PC-3 (cell line): ENCODE measurements at regions not wholly inside any gene's neighbourhood (a gene's known extent, or its start where the extent isn't known, plus 50 kb on each side); places are given as distances from the start of the nearest gene placed in this dataset.

Source experiments
- ATAC-seq: fragments of 200-7000 bp; cut with Tn5 transposase; 2 replicates; pipeline ENCODE4 v1.9.1; 2020; ENCODE audit warnings: mild to moderate bottlenecking, moderate library complexity
- BruUV-seq: library from RNA; stranded (reverse); fragments of 400-500 nt; replicated peaks from 2 replicates; lab custom pipeline; 2021; lab: Mats Ljungman, UMichigan
- CTCF ChIA-PET: fragments of 300-600 bp; sonication (Branson Sonifier 250); formaldehyde crosslinking; loops from one replicate; lab custom pipeline; 2022; ENCODE audit warnings: antibody characterized with exemption; lab: Charles Lee
- POLR2A ChIA-PET: fragments of 300-600 bp; sonication (Branson Sonifier 250); formaldehyde crosslinking; loops from one replicate; lab custom pipeline; 2022; ENCODE audit warnings: antibody characterized with exemption; ENCODE audit not compliant: unreplicated experiment; lab: Charles Lee
- DNase-seq: peaks from one replicate; pipeline ENCODE4 v3.0.0-alpha.2; 2015
- H2AFZ ChIP-seq: fragments of 300-600 bp; sonication (generic); 2 replicates; pipeline ENCODE4 v1.6.0; 2016; ENCODE audit warnings: antibody characterized with exemption, low read length
- H3F3A ChIP-seq: fragments of 300-600 bp; sonication (generic); one replicate; pipeline ENCODE4 v1.6.0; 2017; ENCODE audit warnings: antibody characterized with exemption, low read length, control low read depth, mild to moderate bottlenecking; ENCODE audit not compliant: unreplicated experiment
- H3K27ac ChIP-seq: fragments of 300-600 bp; sonication (generic); 2 replicates; pipeline ENCODE4 v1.5.1; 2016; ENCODE audit warnings: mild to moderate bottlenecking, low read length
- H3K27me3 ChIP-seq: fragments of 300-600 bp; sonication (generic); 2 replicates; pipeline ENCODE4 v1.6.1; 2016; ENCODE audit warnings: low read length, mixed read lengths
- H3K36me3 ChIP-seq: fragments of 300-600 bp; sonication (generic); 2 replicates; pipeline ENCODE4 v1.6.1; 2016; ENCODE audit warnings: low read depth, mixed run types, low read length, mixed read lengths
- H3K4me1 ChIP-seq: fragments of 300-600 bp; sonication (generic); 2 replicates; pipeline ENCODE4 v1.5.1; 2016; ENCODE audit warnings: low read length; ENCODE audit not compliant: insufficient read depth
- H3K4me2 ChIP-seq: fragments of 300-600 bp; sonication (generic); 2 replicates; pipeline ENCODE4 v1.6.0; 2016; ENCODE audit warnings: low read length
- H3K4me3 ChIP-seq: fragments of 300-600 bp; sonication (generic); 2 replicates; pipeline ENCODE4 v1.5.1; 2016; ENCODE audit warnings: mild to moderate bottlenecking, low read length, mixed read lengths
- H3K79me2 ChIP-seq: fragments of 300-600 bp; sonication (generic); 2 replicates; pipeline ENCODE4 v1.6.1; 2017; ENCODE audit warnings: low read length, mixed read lengths
- H3K9ac ChIP-seq: fragments of 300-600 bp; sonication (generic); 2 replicates; pipeline ENCODE4 v1.6.0; 2016; ENCODE audit warnings: mild to moderate bottlenecking, low read length
- H3K9me2 ChIP-seq: fragments of 300-600 bp; sonication (generic); replicated peaks from 2 replicates; pipeline ENCODE4 v1.6.1; 2016; ENCODE audit warnings: mixed run types, low read length, mixed read lengths
- H3K9me3 ChIP-seq: fragments of 300-600 bp; sonication (generic); 2 replicates; pipeline ENCODE4 v1.6.1; 2016; ENCODE audit warnings: low read length, mixed read lengths
- H4K20me1 ChIP-seq: fragments of 300-600 bp; sonication (generic); 2 replicates; pipeline ENCODE4 v1.6.1; 2016; ENCODE audit warnings: low read length, mixed read lengths
- EZH2 ChIP-seq: fragments of 300-600 bp; sonication (generic); IDR thresholded peaks from one replicate; pipeline ENCODE4 v1.6.1; 2017; ENCODE audit warnings: antibody characterized with exemption, mild to moderate bottlenecking, low read length; ENCODE audit not compliant: unreplicated experiment
- EZH2phosphoT487 ChIP-seq: fragments of 300-600 bp; sonication (generic); IDR thresholded peaks from 2 replicates; pipeline ENCODE4 v1.6.1; 2018; ENCODE audit warnings: mild to moderate bottlenecking, antibody characterized with exemption, low read length, borderline replicate concordance
- intact Hi-C: fragments of 100-400 bp; cut with micrococcal nuclease; formaldehyde crosslinking; loops from 2 replicates; pipeline ENCODE4 v1.9.0; 2023
- TF ChIP-seq, protein P1 (sequence below): fragments of 300-600 bp; sonication (generic); conservative IDR thresholded peaks from 2 replicates; pipeline ENCODE4 v1.5.1; 2017; ENCODE audit warnings: antibody characterized with exemption, low read depth, mild to moderate bottlenecking, low read length

DNA sequence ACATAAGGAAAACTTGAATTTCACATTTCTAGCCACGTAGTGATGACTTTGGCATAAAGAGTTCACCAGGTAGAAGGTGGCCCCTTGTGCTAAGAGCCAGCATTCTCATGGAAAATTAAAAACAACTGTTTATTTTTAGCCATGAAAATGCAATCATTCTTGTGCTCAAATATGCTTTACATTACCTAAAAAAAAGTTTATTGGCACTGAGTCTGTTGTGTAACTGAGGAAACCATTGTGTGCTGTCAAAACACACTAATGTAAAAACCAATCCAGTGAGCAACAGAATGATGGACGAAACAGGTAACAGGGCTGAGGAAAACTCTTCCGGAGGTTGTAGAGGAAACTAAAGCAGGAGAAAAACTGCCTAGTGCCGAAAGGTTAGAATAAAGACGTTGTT is 287.0 kb upstream of the TMC3 start:
- intact Hi-C loops: no loop called here
- no peaks in the 10 kb centered on the region for H3F3A ChIP-seq
- ATAC-seq: no peak
- ChIA-PET CTCF (no interaction called here), POLR2A (no interaction called here)
- no peak overlapping the region for H3K27ac ChIP-seq
- no peaks in the 10 kb centered on the region for H3K4me1 ChIP-seq
- H3K27me3 ChIP-seq: no peaks in the 10 kb centered on the region
- H3K36me3 ChIP-seq: no peaks in the 10 kb centered on the region
- no peak for DNase-seq
- H4K20me1 ChIP-seq: no peaks in the 10 kb centered on the region
- BruUV-seq: no TSS peak
- H3K4me2 ChIP-seq: no peak overlapping the region
- no peak overlapping the region for H3K9ac ChIP-seq
- no peak overlapping the region for H2AFZ ChIP-seq
- TF ChIP-seq EZH2 (no peak), EZH2phosphoT487 (no peak)
- TF ChIP-seq, protein P1, sequence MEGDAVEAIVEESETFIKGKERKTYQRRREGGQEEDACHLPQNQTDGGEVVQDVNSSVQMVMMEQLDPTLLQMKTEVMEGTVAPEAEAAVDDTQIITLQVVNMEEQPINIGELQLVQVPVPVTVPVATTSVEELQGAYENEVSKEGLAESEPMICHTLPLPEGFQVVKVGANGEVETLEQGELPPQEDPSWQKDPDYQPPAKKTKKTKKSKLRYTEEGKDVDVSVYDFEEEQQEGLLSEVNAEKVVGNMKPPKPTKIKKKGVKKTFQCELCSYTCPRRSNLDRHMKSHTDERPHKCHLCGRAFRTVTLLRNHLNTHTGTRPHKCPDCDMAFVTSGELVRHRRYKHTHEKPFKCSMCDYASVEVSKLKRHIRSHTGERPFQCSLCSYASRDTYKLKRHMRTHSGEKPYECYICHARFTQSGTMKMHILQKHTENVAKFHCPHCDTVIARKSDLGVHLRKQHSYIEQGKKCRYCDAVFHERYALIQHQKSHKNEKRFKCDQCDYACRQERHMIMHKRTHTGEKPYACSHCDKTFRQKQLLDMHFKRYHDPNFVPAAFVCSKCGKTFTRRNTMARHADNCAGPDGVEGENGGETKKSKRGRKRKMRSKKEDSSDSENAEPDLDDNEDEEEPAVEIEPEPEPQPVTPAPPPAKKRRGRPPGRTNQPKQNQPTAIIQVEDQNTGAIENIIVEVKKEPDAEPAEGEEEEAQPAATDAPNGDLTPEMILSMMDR: no peak
- no peaks in the 10 kb centered on the region for H3K9me3 ChIP-seq
- H3K9me2 ChIP-seq: no peaks in the 10 kb centered on the region
- no peak overlapping the region for H3K4me3 ChIP-seq
- H3K79me2 ChIP-seq: no peaks in the 10 kb centered on the region

DNA sequence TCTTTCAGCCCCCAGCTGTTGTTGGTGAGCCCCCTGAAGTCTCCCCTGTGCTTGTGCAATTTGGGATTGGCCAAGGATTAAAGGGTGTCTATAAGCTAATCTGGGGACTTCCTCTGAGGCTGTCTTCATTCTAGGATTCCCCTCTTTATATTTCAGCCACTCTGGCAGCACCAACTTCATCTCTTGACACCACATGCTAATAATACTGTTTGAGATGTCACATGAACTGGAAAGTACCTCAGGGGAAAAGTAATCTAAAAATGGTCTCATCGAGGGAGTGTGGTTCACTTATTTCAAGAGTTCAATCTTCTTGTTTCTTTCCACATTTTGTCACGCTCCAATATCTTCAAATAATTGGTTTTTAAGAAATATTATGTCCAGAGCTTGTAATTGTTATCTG is 279.2 kb upstream of the TMC3 start:
- ATAC-seq: no peak
- H3K79me2 ChIP-seq: no peaks in the 10 kb centered on the region
- no peaks in the 10 kb centered on the region for H3F3A ChIP-seq
- TF ChIP-seq, protein P1: no peak
- TF ChIP-seq EZH2phosphoT487 (no peak), EZH2 (no peak)
- CTCF ChIA-PET: no interaction called here
- H3K27me3 ChIP-seq: no peaks in the 10 kb centered on the region
- no TSS peak for BruUV-seq
- no peaks in the 10 kb centered on the region for H3K9me2 ChIP-seq
- no peaks in the 10 kb centered on the region for H3K9me3 ChIP-seq
- H2AFZ ChIP-seq: no peak overlapping the region
- no peaks in the 10 kb centered on the region for H4K20me1 ChIP-seq
- H3K4me3 ChIP-seq: no peak overlapping the region
- no peak overlapping the region for H3K27ac ChIP-seq
- no peak overlapping the region for H3K9ac ChIP-seq
- intact Hi-C loops: no loop called here
- DNase-seq: no peak
- H3K4me1 ChIP-seq: no peaks in the 10 kb centered on the region
- no peak overlapping the region for H3K4me2 ChIP-seq
- POLR2A ChIA-PET: no interaction called here
- H3K36me3 ChIP-seq: no peaks in the 10 kb centered on the region

DNA sequence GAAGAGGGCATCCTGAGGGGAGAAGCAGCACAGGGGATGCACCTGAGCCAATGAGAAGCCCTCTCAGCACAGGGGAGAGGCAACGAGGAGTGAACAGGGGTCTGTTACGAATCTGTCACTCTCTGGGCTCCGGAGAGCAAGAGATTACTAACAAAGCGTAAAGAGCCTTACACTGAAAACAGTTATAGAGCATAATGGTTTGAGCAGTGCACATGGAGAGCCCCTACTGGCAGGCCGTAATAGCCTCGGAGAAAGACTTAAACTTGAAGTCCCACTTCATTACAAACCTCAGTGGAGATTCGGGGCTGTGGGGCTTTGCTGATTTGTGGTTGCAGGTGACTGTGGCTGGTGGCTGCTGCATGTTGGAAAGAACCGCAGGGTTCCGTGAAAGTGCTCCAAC is 271.5 kb upstream of the TMC3 start:
- Histone ChIP-seq H3K4me1 (no peaks in the 10 kb centered on the region), H3K9me3 (no peaks in the 10 kb centered on the region), H3K9ac (no peak overlapping the region), H3K4me3 (no peak overlapping the region), H3K27ac (no peak overlapping the region), H3K36me3 (no peaks in the 10 kb centered on the region), H3F3A (no peaks in the 10 kb centered on the region), H2AFZ (no peak overlapping the region), H3K27me3 (peaks cover 29% of the 10 kb centered on the region), H3K9me2 (no peaks in the 10 kb centered on the region), H4K20me1 (no peaks in the 10 kb centered on the region), H3K4me2 (no peak overlapping the region), H3K79me2 (no peaks in the 10 kb centered on the region)
- intact Hi-C loops: no loop called here
- ATAC-seq: no peak
- ChIA-PET POLR2A (no interaction called here), CTCF (no interaction called here)
- no TSS peak for BruUV-seq
- no peak for DNase-seq
- TF ChIP-seq EZH2 (no peak), EZH2phosphoT487 (no peak)
- TF ChIP-seq, protein P1: no peak
